GM20000 (cell line): ENCODE measurements at regions not wholly inside any gene's neighbourhood (a gene's known extent, or its start where the extent isn't known, plus 50 kb on each side); places are given as distances from the start of the nearest gene placed in this dataset.

ENCODE experiments used
- DNase-seq: peaks from one replicate; pipeline ENCODE4 v3.0.0; 2012; ENCODE audit warnings: low spot score
- TF ChIP-seq, protein P1 (sequence below): IDR thresholded peaks from 2 replicates; pipeline ENCODE4 v1.5.1; 2012; ENCODE audit warnings: mild to moderate bottlenecking, control low read depth; ENCODE audit errors: extremely low read depth, missing control alignments

- no peak for DNase-seq
- TF ChIP-seq, protein P1, sequence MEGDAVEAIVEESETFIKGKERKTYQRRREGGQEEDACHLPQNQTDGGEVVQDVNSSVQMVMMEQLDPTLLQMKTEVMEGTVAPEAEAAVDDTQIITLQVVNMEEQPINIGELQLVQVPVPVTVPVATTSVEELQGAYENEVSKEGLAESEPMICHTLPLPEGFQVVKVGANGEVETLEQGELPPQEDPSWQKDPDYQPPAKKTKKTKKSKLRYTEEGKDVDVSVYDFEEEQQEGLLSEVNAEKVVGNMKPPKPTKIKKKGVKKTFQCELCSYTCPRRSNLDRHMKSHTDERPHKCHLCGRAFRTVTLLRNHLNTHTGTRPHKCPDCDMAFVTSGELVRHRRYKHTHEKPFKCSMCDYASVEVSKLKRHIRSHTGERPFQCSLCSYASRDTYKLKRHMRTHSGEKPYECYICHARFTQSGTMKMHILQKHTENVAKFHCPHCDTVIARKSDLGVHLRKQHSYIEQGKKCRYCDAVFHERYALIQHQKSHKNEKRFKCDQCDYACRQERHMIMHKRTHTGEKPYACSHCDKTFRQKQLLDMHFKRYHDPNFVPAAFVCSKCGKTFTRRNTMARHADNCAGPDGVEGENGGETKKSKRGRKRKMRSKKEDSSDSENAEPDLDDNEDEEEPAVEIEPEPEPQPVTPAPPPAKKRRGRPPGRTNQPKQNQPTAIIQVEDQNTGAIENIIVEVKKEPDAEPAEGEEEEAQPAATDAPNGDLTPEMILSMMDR = no peak
These were observed 515.7 kb downstream of the BUD13 start for GRCh38 chr11:116257092-116257491.

DNA sequence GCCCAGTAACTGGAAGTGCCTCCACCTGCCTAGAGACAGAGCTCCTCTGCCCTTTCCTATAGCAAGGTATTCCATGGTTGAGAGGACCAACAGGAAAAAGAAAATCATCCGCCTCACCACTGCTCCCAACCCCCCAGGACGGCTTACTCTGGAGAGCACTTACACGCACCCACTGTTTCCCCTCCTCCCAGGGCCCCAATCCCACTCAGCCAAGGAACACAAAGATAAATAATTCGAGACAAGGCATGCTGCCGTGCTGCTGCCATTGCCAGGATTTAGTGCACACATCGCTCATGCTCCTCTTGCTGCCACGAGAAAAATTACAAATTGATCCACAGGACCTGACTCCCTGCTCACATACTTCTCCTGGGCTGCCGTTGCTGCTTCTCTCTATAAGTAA lies 516.6 kb downstream of the BUD13 start:
- TF ChIP-seq, protein P1 = no peak

GRCh38 chr11:116255321-116255953 lies 517.4 kb downstream of the BUD13 start:
- no peak for DNase-seq
- TF ChIP-seq, protein P1 = no peak

More for the DNA sequence above, 516.6 kb downstream of the BUD13 start:
- no peak for DNase-seq

DNA sequence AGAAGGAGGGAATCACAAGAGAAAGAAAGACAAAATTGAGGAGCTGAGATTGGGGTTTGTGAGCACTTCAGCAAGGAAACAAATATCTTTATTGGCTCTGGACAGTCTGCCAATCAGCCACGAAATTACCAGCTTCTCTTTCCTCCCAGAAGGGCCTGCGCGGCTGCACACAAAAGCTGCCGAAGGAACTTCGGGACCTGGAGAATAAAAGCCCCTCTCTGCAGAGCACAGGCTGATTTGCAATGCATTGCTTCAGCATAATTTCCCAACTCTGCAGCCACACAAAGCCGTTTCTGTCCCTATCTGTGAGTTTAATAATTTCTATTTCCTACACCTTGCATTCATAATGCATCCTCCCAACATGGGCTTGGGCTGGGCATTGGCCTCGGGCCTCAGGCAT lies 522.6 kb downstream of the BUD13 start:
- TF ChIP-seq, protein P1 = no peak
- DNase-seq = no peak

DNA sequence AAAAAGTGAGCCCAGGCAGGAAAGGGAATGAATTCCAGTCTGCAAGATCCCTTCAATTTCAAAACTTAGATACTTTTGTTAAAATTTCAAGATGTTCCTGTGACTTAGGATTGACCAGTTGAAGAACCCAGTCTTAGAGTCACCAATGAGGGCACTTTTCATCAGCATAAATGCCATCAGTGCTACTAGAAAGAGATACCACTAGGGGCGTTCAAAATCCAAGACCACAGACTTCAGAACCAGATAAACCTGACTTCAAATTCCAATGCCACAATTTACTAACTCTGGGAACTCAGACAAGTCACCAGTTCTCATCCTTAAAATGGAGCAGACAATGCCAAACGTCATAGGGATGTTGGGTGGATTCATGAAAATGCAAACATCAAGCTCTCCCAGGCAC lies 523.2 kb downstream of the BUD13 start:
- DNase-seq = no peak
- TF ChIP-seq, protein P1 = no peak

- no peak for DNase-seq
- TF ChIP-seq, protein P1 = no peak
These were observed 527.9 kb downstream of the BUD13 start for GRCh38 chr11:116244889-116245288.

DNA sequence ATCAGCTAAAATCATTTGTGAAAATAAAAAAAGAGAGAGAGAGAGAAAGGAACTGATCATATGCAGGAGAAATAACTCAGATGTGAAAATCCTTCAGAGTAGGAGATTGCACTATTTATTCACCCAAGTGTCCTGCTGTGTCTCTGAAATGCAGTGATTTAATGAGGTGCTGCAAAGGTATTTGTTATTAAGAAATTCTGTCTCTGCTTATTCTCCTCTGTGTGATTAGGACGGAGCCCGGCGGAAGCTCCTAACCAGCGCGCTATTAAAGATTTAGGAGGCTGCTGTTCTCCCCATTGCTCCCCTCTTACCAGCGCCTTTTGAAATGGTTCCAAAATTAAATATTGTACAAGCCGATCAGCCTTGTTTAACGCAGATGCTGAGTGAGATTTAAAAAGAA lies 528.3 kb downstream of the BUD13 start:
- DNase-seq = no peak
- TF ChIP-seq, protein P1 = no peak
